Gastrocnemius medialis (tissue), 4 donors: ENCODE measurements at regions not wholly inside any gene's neighbourhood (a gene's known extent, or its start where the extent isn't known, plus 50 kb on each side); places are given as distances from the start of the nearest gene placed in this dataset.

Source experiments
- ATAC-seq, 2 donors: fragments of 150-250 bp; one replicate each; pipeline ENCODE4 v1.9.1; 2016
- DNase-seq, 2 donors: peaks; one replicate each; pipeline ENCODE4 v3.0.0-alpha.2; 2019
- H3K27ac ChIP-seq, 4 donors: fragments of 200-600 bp; sonication (generic); 1 replicate in 1 of 4; 2 replicates in 3 of 4; pipeline ENCODE4 v1.5.1; 2016 to 2018; ENCODE audit warnings: mild to moderate bottlenecking in 2 of 4, moderate library complexity in 1 of 4
- H3K27me3 ChIP-seq, 3 donors: fragments of 200-600 bp; sonication (generic) in 2 of 3; 1 replicate in 1 of 3; 2 replicates in 2 of 3; pipeline versions ENCODE4 v1.5.1 to v1.6.0; 2016 to 2019; ENCODE audit warnings: mild to moderate bottlenecking in 1 of 3, moderate library complexity in 1 of 3
- H3K36me3 ChIP-seq, 2 donors: fragments of 200-600 bp; sonication (generic) in 1 of 2; one replicate each; pipeline ENCODE4 v1.5.1; 2017 to 2018
- H3K4me1 ChIP-seq, 2 donors: fragments of 200-600 bp; sonication (generic) in 1 of 2; one replicate each; pipeline ENCODE4 v1.5.1; 2016 to 2017; ENCODE audit warnings: mild to moderate bottlenecking in 2 of 2
- H3K4me3 ChIP-seq, 4 donors: fragments of 200-600 bp; sonication (generic) in 3 of 4; 1 replicate in 1 of 4; 2 replicates in 3 of 4; pipeline ENCODE4 v1.5.1; 2016 to 2019; ENCODE audit warnings: mild to moderate bottlenecking in 2 of 4
- H3K9me3 ChIP-seq, 3 donors: fragments of 200-600 bp; sonication (generic) in 2 of 3; 1 replicate in 1 of 3; 2 replicates in 2 of 3; pipeline ENCODE4 v1.5.1; 2016 to 2019
- POLR2A ChIP-seq, 2 donors: fragments of 450-650 bp; IDR thresholded peaks; one replicate each; pipeline ENCODE4 v1.6.1; 2017; ENCODE audit warnings: antibody characterized with exemption in 2 of 2, mild to moderate bottlenecking in 2 of 2, moderate library complexity in 2 of 2
- in situ Hi-C, 4 donors: fragments of 200-750 bp; cut with MboI; loops; one replicate each; pipeline versions ENCODE4 v1.15.0 to v1.8.0; 2017; ENCODE audit warnings: low sequenced_read_pairs in 4 of 4
- intact Hi-C: fragments of 100-400 bp; cut with DNase I; formaldehyde crosslinking; loops from one replicate; pipeline ENCODE4 v1.15.1; 2023; ENCODE audit warnings: low total_unique reads
- TF ChIP-seq, protein P1 (sequence below), 5 experiments: fragments of 450-650 bp in 3 of 5; fragments of 200-600 bp in 2 of 5; sonication (generic) in 2 of 5; IDR thresholded peaks in 4 of 5; conservative IDR thresholded peaks in 1 of 5; 1 replicate in 4 of 5; 2 replicates in 1 of 5; pipeline ENCODE4 v1.5.1; 2016 to 2019; ENCODE audit warnings: antibody characterized with exemption in 5 of 5, mild to moderate bottlenecking in 3 of 5, moderate library complexity in 3 of 5

GRCh38 chr3:135447483-135447882, 518.0 kb upstream of the PPP2R3A start:
- Histone ChIP-seq H3K4me3 (no peak overlapping the region), H3K4me1 (no peaks in the 10 kb centered on the region), H3K27ac (no peak overlapping the region), H3K9me3 (no peaks in the 10 kb centered on the region), H3K36me3 (no peaks in the 10 kb centered on the region), H3K27me3 (no peaks in the 10 kb centered on the region)
- ATAC-seq, result no peak
- intact Hi-C loops, result no loop called here
- TF ChIP-seq POLR2A (IDR thresholded peaks at IDR 0.05), result no peak
- TF ChIP-seq, protein P1, sequence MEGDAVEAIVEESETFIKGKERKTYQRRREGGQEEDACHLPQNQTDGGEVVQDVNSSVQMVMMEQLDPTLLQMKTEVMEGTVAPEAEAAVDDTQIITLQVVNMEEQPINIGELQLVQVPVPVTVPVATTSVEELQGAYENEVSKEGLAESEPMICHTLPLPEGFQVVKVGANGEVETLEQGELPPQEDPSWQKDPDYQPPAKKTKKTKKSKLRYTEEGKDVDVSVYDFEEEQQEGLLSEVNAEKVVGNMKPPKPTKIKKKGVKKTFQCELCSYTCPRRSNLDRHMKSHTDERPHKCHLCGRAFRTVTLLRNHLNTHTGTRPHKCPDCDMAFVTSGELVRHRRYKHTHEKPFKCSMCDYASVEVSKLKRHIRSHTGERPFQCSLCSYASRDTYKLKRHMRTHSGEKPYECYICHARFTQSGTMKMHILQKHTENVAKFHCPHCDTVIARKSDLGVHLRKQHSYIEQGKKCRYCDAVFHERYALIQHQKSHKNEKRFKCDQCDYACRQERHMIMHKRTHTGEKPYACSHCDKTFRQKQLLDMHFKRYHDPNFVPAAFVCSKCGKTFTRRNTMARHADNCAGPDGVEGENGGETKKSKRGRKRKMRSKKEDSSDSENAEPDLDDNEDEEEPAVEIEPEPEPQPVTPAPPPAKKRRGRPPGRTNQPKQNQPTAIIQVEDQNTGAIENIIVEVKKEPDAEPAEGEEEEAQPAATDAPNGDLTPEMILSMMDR (IDR thresholded peaks at IDR 0.05 in 4 of 5, conservative IDR thresholded peaks at IDR 0.05 in 1 of 5), result no peak
- in situ Hi-C loops, result no loop called here
- DNase-seq, result no peak

GRCh38 chr3:135448520-135448919, 517.0 kb upstream of the PPP2R3A start:
- no peaks in the 10 kb centered on the region for H3K27me3 ChIP-seq
- H3K27ac ChIP-seq, result no peak overlapping the region
- no peaks in the 10 kb centered on the region for H3K4me1 ChIP-seq
- TF ChIP-seq POLR2A (IDR thresholded peaks at IDR 0.05), result no peak
- TF ChIP-seq, protein P1 (IDR thresholded peaks at IDR 0.05 in 4 of 5, conservative IDR thresholded peaks at IDR 0.05 in 1 of 5), result no peak
- H3K36me3 ChIP-seq, result no peaks in the 10 kb centered on the region
- intact Hi-C loops, result no loop called here
- in situ Hi-C loops, result no loop called here
- ATAC-seq, result no peak
- H3K4me3 ChIP-seq, result no peak overlapping the region
- H3K9me3 ChIP-seq, result no peaks in the 10 kb centered on the region
- DNase-seq, result no peak

GRCh38 chr3:135449046-135449445, 516.5 kb upstream of the PPP2R3A start:
- H3K9me3 ChIP-seq, result no peaks in the 10 kb centered on the region
- H3K27me3 ChIP-seq, result no peaks in the 10 kb centered on the region
- no peak for ATAC-seq
- intact Hi-C loops (no loop called here), in situ Hi-C loops (no loop called here)
- TF ChIP-seq, protein P1 (IDR thresholded peaks at IDR 0.05 in 4 of 5, conservative IDR thresholded peaks at IDR 0.05 in 1 of 5), result no peak
- TF ChIP-seq POLR2A (IDR thresholded peaks at IDR 0.05), result no peak
- H3K4me3 ChIP-seq, result no peak overlapping the region
- no peaks in the 10 kb centered on the region for H3K36me3 ChIP-seq
- no peaks in the 10 kb centered on the region for H3K4me1 ChIP-seq
- H3K27ac ChIP-seq, result no peak overlapping the region
- DNase-seq, result no peak

DNA sequence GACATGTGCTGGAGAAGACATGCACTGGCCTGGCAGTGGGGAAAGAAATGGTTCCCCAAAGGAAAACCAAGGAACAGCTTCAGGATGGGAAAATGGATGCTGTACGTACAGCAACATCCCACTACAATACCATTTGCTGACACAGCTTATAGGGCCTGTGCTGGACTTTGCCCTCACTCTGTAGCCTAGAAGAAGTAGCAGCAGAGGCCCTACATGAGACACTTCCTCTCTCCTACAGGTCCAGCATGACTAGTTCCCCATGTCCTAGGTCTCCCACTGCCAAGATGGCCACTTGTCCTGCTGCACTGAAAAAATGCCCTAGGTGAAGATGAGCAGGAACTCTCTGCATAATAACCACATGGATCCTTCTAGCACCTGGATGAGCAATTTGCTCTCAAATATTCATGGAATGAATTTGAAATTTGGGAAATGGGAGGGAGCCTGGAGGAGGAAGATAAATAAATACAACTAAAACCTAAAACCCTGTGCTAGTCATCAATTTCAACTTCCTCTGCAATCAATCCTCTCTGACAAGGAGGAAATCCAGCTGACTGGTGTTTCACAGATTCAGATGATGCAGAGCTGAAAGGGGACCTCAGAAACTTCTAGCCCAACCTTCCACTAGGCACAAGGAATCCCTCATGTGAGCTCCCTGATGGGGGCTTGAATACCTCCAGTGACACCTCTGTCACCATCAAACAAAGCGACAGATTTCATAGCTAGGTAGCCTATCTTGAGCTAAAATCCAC, 514.3 kb upstream of the PPP2R3A start:
- in situ Hi-C loops, result no loop called here
- Histone ChIP-seq H3K4me3 (no peak overlapping the region), H3K4me1 (no peaks in the 10 kb centered on the region), H3K27me3 (no peaks in the 10 kb centered on the region), H3K9me3 (no peaks in the 10 kb centered on the region), H3K27ac (no peak overlapping the region), H3K36me3 (no peaks in the 10 kb centered on the region)
- DNase-seq (no peak), ATAC-seq (no peak)
- TF ChIP-seq POLR2A (IDR thresholded peaks at IDR 0.05), result no peak
- TF ChIP-seq, protein P1 (IDR thresholded peaks at IDR 0.05 in 4 of 5, conservative IDR thresholded peaks at IDR 0.05 in 1 of 5), result no peak
- intact Hi-C loops, result no loop called here

- no peak for DNase-seq
- no peak for TF ChIP-seq POLR2A (IDR thresholded peaks at IDR 0.05)
- ATAC-seq, result no peak
- H3K4me1 ChIP-seq, result no peaks in the 10 kb centered on the region
- H3K27ac ChIP-seq, result no peak overlapping the region
- no peaks in the 10 kb centered on the region for H3K9me3 ChIP-seq
- intact Hi-C loops, result no loop called here
- H3K27me3 ChIP-seq, result peaks cover 0 to 2% (median 0%) of the 10 kb centered on the region in 3 donors
- H3K4me3 ChIP-seq, result no peak overlapping the region
- no peaks in the 10 kb centered on the region for H3K36me3 ChIP-seq
- in situ Hi-C loops, result no loop called here
Measured at GRCh38 chr3:135452881-135453280, 512.6 kb upstream of the PPP2R3A start.
